Spleen (tissue), 11 donors: ENCODE measurements at regions not wholly inside any gene's neighbourhood (a gene's known extent, or its start where the extent isn't known, plus 50 kb on each side); places are given as distances from the start of the nearest gene placed in this dataset.

Experiments used
- DNase-seq: peaks from one replicate; pipeline ENCODE4 v3.0.0-alpha.2; 2020
- H3K27ac ChIP-seq, 8 donors: fragments of 200-600 bp; sonication (generic) in 7 of 8; 1 replicate in 4 of 8; 2 replicates in 4 of 8; pipeline versions ENCODE4 v1.5.0 to v1.8.0; 2016 to 2021; ENCODE audit warnings: inconsistent platforms in 4 of 8, mild to moderate bottlenecking in 4 of 8, moderate library complexity in 1 of 8
- H3K27me3 ChIP-seq, 7 donors: fragments of 200-600 bp; sonication (generic) in 6 of 7; replicated peaks in 1 of 7; 1 replicate in 4 of 7; 2 replicates in 3 of 7; pipeline versions ENCODE4 v1.5.0 to v1.8.0; 2016 to 2021; ENCODE audit warnings: inconsistent platforms in 3 of 7, mild to moderate bottlenecking in 1 of 7
- H3K36me3 ChIP-seq, 6 donors: fragments of 200-600 bp; sonication (generic) in 5 of 6; 1 replicate in 4 of 6; 2 replicates in 2 of 6; pipeline versions ENCODE4 v1.5.0 to v1.8.0; 2016 to 2021; ENCODE audit warnings: inconsistent platforms in 2 of 6
- H3K4me1 ChIP-seq, 6 donors: fragments of 200-600 bp; sonication (generic) in 5 of 6; 1 replicate in 3 of 6; 2 replicates in 3 of 6; pipeline versions ENCODE4 v1.5.0 to v1.8.0; 2016 to 2021; ENCODE audit warnings: inconsistent platforms in 3 of 6
- H3K4me3 ChIP-seq, 8 donors: fragments of 200-600 bp; sonication (generic) in 7 of 8; 1 replicate in 4 of 8; 2 replicates in 4 of 8; pipeline versions ENCODE4 v1.5.0 to v1.8.0; 2016 to 2021; ENCODE audit warnings: inconsistent platforms in 4 of 8, mild to moderate bottlenecking in 4 of 8, moderate library complexity in 2 of 8
- H3K9me3 ChIP-seq, 8 donors: fragments of 200-600 bp; sonication (generic) in 7 of 8; 1 replicate in 4 of 8; 2 replicates in 4 of 8; pipeline versions ENCODE4 v1.5.0 to v1.8.0; 2016 to 2021; ENCODE audit warnings: inconsistent platforms in 4 of 8
- POLR2A ChIP-seq, 3 donors: fragments of 450-650 bp; IDR thresholded peaks; one replicate each; pipeline ENCODE4 v1.5.1; 2017; ENCODE audit warnings: antibody characterized with exemption in 3 of 3, mild to moderate bottlenecking in 1 of 3
- POLR2AphosphoS5 ChIP-seq, 3 donors: sonication (generic); formaldehyde crosslinking; IDR thresholded peaks; one replicate each; pipeline ENCODE4 v1.5.1; 2017; ENCODE audit warnings: antibody characterized with exemption in 3 of 3
- WGBS, 5 donors: extraction: QIAGEN DNeasy Blood & Tissue Kit in 3 of 5; methylation state at CpG; one replicate each; pipeline versions ENCODE4 v1.1.5 to v1.1.7; 2013 to 2018; 5-methylcytosine and 5-hydroxymethylcytosine counted together
- intact Hi-C: fragments of 100-400 bp; cut with DNase I; formaldehyde crosslinking; loops from one replicate; pipeline ENCODE4 v1.15.0; 2023; ENCODE audit warnings: low total_unique reads
- TF ChIP-seq, protein P1 (sequence below), 11 experiments: fragments of 200-600 bp in 7 of 11; fragments of 450-650 bp in 4 of 11; sonication (generic) in 4 of 11; IDR thresholded peaks in 8 of 11; conservative IDR thresholded peaks in 3 of 11; 1 replicate in 7 of 11; 2 replicates in 4 of 11; pipeline versions ENCODE4 v1.4.0 to v1.8.0; 2016 to 2021; ENCODE audit warnings: antibody characterized with exemption in 11 of 11, inconsistent platforms in 4 of 11, mild to moderate bottlenecking in 1 of 11
- donor health status: healthy with polysubstance abuse.
- donor health status: DM: no; HTN: no; CAD: no; lungs with moderate emphysema.
- donor health status: DM: no; HTN: no; CAD: no.
- donor health status: Bipolar disorder and iron deficiency.
- donor health status: healthy.
- donor health status: DM: no; HTN: no; CAD: no.
- donor health status: DM: yes; HTN: yes; CAD: no.

- no peaks in the 10 kb centered on the region for H3K27me3 ChIP-seq
- TF ChIP-seq POLR2A (IDR thresholded peaks at IDR 0.05), result no peak
- TF ChIP-seq, protein P1, sequence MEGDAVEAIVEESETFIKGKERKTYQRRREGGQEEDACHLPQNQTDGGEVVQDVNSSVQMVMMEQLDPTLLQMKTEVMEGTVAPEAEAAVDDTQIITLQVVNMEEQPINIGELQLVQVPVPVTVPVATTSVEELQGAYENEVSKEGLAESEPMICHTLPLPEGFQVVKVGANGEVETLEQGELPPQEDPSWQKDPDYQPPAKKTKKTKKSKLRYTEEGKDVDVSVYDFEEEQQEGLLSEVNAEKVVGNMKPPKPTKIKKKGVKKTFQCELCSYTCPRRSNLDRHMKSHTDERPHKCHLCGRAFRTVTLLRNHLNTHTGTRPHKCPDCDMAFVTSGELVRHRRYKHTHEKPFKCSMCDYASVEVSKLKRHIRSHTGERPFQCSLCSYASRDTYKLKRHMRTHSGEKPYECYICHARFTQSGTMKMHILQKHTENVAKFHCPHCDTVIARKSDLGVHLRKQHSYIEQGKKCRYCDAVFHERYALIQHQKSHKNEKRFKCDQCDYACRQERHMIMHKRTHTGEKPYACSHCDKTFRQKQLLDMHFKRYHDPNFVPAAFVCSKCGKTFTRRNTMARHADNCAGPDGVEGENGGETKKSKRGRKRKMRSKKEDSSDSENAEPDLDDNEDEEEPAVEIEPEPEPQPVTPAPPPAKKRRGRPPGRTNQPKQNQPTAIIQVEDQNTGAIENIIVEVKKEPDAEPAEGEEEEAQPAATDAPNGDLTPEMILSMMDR (IDR thresholded peaks at IDR 0.05 in 8 of 11, conservative IDR thresholded peaks at IDR 0.05 in 3 of 11), result no peak
- no peak for TF ChIP-seq POLR2AphosphoS5 (IDR thresholded peaks at IDR 0.05)
- no peak overlapping the region for H3K4me3 ChIP-seq
- H3K27ac ChIP-seq, result no peak overlapping the region
- no peaks in the 10 kb centered on the region for H3K36me3 ChIP-seq
- intact Hi-C loops, result no loop called here
- peaks cover 0 to 5% (median 0%) of the 10 kb centered on the region in 6 donors for H3K4me1 ChIP-seq
- DNase-seq, result no peak
- no peaks in the 10 kb centered on the region for H3K9me3 ChIP-seq
- 45 to 80% (median 66%) methylated on average over 2 of the region's 2 CpGs for whole genome bisulfite sequencing, 5 donors
Observed at GRCh38 chr7:115087437-115087836, 165.5 kb downstream of the MDFIC start.

GRCh38 chr7:115086146-115086841 is 164.4 kb downstream of the MDFIC start:
- Histone ChIP-seq H3K4me1 (peaks cover 0 to 5% (median 0%) of the 10 kb centered on the region in 6 donors), H3K4me3 (no peak overlapping the region), H3K27me3 (no peaks in the 10 kb centered on the region), H3K9me3 (no peaks in the 10 kb centered on the region), H3K36me3 (no peaks in the 10 kb centered on the region), H3K27ac (no peak overlapping the region)
- TF ChIP-seq POLR2AphosphoS5 (IDR thresholded peaks at IDR 0.05) (no peak), POLR2A (IDR thresholded peaks at IDR 0.05) (no peak)
- TF ChIP-seq, protein P1 (IDR thresholded peaks at IDR 0.05 in 8 of 11, conservative IDR thresholded peaks at IDR 0.05 in 3 of 11), result no peak
- no peak for DNase-seq
- intact Hi-C loops, result no loop called here
- 90 to 98% (median 93%) methylated on average over 3 of the region's 3 CpGs for WGBS, 5 donors

DNA sequence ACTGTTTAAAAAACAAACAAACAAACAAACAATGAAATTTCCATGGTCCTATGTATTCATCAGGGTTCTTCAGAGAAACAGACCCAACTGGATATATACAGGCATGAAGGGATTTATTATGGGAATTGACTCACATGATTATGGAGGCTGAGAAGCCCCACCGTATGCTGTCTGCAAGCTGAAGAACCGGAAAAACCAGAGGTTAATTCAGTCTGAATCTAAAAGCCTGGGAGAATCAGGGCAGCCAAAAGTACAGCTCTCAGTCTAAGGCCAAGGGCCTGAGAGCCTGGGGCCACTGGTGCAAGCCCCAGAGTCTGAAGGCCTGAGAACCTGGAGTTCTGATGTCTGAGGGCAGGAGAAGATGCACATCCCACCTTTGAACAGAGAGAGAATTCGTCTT is 163.5 kb downstream of the MDFIC start:
- H3K4me3 ChIP-seq, result no peak overlapping the region
- WGBS, 5 donors, result 86 to 93% (median 91%) methylated on average over 3 of the region's 3 CpGs
- DNase-seq, result no peak
- peaks cover 0 to 5% (median 0%) of the 10 kb centered on the region in 6 donors for H3K4me1 ChIP-seq
- H3K36me3 ChIP-seq, result no peaks in the 10 kb centered on the region
- H3K27me3 ChIP-seq, result no peaks in the 10 kb centered on the region
- intact Hi-C loops, result no loop called here
- H3K27ac ChIP-seq, result no peak overlapping the region
- H3K9me3 ChIP-seq, result no peaks in the 10 kb centered on the region
- TF ChIP-seq POLR2AphosphoS5 (IDR thresholded peaks at IDR 0.05) (no peak), POLR2A (IDR thresholded peaks at IDR 0.05) (no peak)
- TF ChIP-seq, protein P1 (IDR thresholded peaks at IDR 0.05 in 8 of 11, conservative IDR thresholded peaks at IDR 0.05 in 3 of 11), result no peak

GRCh38 chr7:115083935-115084334 is 162.0 kb downstream of the MDFIC start:
- no peak for DNase-seq
- H3K4me3 ChIP-seq, result no peak overlapping the region
- H3K9me3 ChIP-seq, result no peaks in the 10 kb centered on the region
- H3K27ac ChIP-seq, result no peak overlapping the region
- no peaks in the 10 kb centered on the region for H3K36me3 ChIP-seq
- peaks cover 0 to 5% (median 0%) of the 10 kb centered on the region in 6 donors for H3K4me1 ChIP-seq
- TF ChIP-seq POLR2AphosphoS5 (IDR thresholded peaks at IDR 0.05), result no peak
- TF ChIP-seq, protein P1 (IDR thresholded peaks at IDR 0.05 in 8 of 11, conservative IDR thresholded peaks at IDR 0.05 in 3 of 11), result no peak
- no peak for TF ChIP-seq POLR2A (IDR thresholded peaks at IDR 0.05)
- intact Hi-C loops, result no loop called here
- WGBS, 5 donors, result 85 to 95% (median 87%) methylated on average over 4 of the region's 4 CpGs
- H3K27me3 ChIP-seq, result no peaks in the 10 kb centered on the region
